Stimulated activated CD4-positive, alpha-beta T cell treated with anti-CD3 and anti-CD28 coated beads, Interleukin-1b, Interleukin-23, amount 100 ng/mL, for 48 hours (primary cell): ENCODE measurements at regions not wholly inside any gene's neighbourhood (a gene's known extent, or its start where the extent isn't known, plus 50 kb on each side); places are given as distances from the start of the nearest gene placed in this dataset.
"Not testable (repeated sequence)": the region's sequence is repeated elsewhere in the genome, so short reads cannot be mapped to it uniquely, and the experiment has no call there.

Experiments
- DNase-seq: peaks from one replicate; pipeline ENCODE4 v3.0.0-alpha.2; 2020

DNA sequence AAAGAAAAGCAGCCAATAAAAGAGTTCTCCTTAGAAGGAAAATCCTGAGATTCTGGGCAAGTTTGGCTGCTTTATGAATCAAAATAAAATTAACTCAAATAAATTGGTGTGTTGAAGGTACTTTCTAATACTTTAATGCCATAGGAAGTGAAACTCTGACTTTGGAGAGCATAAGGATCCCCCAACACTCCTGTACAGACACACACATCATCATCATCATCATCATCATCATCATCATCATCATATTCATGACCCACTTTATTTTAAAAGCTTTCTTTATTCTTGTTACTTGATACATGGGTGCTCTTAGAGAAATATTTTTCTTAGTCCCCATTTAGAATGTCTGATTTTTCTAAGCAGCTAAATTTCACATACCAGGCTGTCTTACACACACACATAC lies 283.1 kb upstream of the CYRIA start:
- DNase-seq: no peak

DNA sequence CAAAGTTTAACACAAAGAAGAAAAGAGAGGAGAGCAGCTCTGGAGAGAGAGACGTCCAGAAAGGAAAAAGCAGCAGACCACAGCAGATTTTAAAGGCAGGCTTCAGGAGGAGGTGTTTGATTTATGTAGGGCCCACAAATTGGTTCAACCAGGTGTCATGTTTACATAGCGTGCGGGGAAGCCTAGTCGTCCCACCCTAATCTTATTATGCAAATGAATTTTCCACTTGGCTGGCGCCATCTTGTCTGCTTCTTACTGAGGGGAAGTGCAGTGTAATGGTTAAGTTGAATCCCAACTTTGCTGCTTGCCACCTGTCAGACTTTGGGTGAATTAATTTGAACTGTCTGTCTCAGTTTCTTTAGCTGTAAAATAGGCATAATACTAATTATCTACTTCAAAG lies 282.4 kb upstream of the CYRIA start:
- no peak for DNase-seq

DNA sequence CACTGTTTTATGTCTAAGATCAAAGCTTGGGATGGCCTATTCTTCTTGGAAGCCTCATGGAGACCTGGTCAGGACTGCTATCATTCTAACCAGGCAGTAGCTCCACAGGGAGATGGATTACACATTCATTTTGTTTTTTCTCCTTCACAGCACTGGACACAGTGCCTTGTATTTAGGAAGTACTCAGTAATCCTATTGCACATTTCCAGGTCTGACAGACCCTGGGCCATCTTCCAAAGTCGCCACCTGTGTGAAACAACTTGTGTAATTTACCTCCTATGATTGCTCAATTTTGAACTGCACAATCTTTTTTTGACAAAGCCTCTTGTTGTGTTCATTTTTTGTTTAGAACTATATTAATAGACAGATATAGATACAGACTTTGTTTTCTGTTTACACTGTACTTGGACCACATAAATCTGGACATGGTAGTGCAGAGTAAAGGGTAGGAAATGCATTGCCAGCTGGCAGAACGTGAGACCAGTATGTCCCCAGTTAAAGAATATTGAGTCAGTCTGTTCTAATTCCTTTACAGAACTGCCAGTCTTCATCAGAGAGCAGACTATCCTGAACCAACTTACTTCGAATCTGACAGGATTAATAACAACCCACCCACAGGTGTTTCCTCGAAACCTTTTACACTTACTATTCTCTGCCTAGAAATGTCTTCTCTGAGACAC lies 277.8 kb upstream of the CYRIA start:
- no peak for DNase-seq

DNA sequence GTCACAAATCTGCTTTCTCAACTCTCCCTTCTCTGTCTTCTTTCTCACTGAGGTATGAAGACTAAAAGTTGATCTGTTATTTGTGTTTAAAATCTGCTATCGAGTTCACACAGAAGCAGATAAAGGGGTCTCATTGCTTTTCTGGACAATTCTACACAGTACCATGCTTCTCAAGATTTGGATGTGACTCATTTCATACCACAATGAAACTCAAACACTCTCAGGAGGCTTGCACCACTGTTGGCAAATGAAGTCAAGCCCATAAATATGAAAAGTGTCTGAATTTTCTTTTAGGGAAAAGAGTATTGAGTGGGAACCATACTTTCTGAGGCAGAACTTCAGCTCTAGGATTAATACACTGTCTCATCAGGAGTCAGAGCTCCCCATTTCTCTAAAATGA lies 274.6 kb upstream of the CYRIA start:
- DNase-seq: no peak

DNA sequence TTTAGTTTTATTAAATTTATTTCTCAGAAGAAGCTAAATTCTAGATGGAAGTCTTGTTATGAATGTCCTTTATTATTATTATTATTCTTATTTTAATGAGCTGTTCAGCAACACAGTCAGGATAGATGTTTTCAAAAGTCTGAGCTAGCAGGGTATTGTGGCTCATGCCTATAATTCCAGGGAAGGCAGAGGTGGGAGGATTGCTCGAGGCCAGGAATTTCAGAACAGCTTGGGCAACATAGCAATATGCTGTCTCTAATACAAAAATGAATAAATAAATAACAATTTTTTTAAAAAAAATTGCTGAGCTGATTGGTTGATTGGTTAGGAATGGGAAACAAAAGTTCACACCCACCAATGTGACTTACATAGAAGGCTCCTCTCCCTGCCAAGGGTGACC lies 274.1 kb upstream of the CYRIA start:
- DNase-seq: no peak

DNA sequence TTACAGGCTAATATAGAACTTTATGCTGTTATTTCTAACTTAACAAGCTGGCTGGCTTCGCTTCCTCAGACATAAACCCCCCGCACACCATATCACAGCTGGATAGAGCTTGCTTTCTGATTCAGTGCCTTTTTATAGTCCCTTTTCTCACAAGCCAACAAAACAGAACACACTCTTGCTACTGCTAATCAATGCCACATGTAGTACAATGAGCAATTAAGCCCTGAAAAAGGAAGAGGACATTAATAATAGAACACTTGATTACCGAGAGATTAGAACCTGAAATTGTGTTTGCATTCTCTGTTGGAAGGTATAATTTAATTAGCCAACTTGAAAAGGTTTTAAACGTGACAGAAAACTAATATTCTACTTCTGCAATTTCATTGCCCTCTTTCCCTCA lies 267.7 kb upstream of the CYRIA start:
- DNase-seq: no peak

DNA sequence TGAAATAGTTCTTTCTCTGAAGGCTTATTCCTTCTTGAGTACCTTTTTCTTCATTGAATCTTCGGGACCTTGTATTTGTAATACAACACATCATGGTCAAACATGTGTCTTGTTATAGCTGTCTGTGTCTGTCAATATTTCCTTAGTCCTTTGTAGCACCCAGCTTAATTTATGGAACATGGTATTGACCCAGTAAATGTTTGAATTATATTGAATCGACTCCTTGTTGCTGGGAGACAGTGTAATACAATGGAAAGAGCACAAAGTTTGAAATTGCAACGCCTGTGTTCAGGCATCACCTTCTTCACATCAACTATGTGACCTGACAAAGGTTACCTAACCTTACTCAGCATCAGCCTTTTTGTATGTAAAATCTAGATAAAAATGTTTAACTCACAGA lies 267.2 kb upstream of the CYRIA start:
- no peak for DNase-seq

DNA sequence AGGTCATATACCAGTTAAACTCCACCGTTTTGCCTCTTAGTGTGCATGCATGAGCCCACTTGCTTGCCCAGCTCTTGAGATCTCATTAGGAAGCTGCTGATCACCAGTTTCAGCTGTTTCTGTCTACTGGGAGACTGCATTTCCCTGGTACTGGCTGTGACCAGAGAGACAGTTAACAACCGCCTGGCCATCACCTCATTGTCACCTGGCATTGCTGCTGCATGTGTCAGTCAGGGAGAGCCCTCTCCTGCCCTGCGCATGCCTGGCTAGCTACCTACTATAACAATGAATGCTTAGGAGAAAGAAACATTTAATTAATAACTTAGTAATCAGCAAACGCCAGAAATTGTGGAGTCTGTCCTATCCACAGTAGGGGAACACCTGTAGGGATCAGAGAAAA lies 265.8 kb upstream of the CYRIA start:
- no peak for DNase-seq

DNA sequence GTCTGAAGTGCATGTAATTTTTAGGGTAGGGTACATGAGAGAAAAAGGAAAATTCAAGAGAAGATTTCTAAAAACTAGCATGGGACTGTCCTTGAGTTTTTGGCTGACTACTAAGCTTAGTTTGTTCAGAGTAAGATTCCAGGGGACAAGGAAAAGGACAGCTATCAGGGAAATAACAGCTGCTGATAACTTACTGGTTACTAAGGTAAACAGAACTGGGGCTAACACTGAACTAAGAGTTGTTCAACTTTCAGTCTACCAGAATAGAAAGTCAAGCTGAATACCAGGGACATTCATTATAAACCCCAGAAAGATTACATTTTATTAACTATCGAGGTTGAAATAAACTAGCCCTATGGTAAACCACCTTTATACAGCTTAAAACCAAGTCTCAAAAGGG lies 261.8 kb upstream of the CYRIA start:
- no peak for DNase-seq

DNA sequence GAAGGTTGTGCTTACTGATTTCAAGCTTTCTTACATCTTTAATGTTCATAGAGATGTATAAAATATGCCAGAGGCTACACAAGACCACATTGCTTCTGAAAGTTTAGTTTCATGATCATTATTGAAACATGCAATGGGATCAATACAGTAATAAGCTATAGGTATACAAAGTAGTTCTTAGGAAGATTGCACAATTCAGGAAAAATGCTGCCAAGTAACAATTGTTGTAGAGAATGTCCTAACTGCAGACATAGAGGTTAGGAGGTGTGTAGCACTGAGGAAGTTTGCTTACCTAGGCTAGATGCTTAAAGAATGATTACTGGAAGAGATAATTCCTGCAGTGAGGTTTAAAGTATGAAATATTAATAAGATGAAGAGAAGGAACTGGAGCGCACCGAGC lies 259.5 kb upstream of the CYRIA start:
- DNase-seq: no peak

DNA sequence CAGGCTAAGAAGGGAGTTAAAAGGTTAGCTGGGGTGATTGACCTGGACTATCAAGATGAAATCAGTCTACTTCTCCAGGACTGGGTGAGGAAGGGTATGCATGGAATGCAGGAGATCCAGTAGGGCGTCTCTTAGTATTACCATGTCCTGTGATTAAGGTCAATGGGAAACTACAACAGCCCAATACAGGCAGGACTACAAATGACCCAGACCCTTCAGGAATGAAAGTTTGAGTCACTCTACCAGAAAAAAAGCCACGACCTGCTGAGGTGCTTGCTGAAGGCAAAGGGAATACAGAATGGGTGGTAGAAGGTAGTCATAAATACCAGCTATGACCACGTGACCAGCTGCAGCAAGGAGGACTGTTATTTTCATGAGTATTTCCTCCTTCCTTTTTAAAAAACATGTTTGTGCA lies 249.7 kb upstream of the CYRIA start:
- DNase-seq: not testable (repeated sequence)

DNA sequence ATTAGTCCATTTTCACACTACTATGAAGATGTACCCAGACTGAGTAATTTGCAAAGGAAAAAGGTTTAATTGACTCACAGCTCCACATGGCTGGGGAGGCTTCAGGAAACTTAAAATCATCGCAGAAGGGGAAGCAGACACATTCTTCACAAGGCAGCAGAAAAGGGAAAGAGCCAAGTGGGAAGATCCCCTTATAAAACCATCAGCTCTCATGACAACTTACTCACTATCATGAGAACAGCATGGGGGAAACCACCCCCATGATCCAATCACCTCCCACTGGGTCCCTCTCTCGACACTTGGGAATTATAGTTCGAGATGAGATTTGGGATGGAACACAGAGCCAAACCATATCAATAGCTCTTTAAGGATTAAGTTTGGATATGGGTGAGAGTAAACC lies 246.1 kb upstream of the CYRIA start:
- no peak for DNase-seq

DNA sequence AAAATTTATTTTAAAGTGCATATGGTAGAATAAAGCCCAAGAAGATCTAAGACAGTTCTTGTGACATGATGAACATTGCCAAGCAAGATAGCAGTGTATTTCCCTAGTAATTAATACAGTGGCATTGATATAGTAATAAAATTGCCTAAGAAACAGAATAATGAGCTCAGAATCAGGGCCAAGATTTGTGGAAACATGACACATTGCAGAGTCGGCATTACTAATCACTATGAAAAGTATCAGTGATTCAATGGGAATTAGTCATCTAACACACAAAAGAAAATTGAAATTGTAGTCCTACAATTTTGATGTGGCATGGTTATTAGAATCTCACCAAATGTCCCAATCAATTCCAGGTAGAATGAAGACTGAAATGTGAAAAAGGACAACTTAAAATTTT lies 243.0 kb upstream of the CYRIA start:
- DNase-seq: no peak

DNA sequence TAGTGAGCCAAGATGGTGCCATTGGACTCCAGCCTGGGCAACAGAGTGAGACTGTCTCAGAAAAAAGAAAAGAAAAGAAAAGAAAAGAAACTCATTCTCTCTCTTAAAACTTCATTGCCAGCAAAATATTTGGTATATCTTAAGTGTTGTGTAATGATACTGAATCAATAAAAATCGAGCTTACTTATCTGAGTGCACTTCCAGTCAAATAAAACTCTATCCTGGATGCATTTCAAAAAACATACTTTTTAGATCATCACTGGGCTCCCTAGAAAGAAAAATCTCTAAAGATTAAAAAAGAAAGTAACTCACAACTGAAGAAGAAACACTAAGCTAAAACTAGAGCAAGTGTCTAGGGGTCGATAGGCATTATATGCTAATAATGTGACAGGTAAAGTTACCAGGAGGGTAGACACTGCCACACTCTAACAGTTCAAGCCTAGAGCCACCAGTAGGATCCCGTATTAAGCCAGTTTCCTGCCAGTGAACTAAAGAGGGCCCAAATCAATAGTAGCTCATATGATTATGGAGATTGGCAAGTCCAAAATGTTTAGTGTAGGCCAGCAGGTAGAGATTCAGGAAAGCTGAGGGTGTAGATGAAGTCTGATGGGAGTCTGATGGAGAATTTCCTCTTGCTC lies 242.1 kb upstream of the CYRIA start:
- DNase-seq: no peak

DNA sequence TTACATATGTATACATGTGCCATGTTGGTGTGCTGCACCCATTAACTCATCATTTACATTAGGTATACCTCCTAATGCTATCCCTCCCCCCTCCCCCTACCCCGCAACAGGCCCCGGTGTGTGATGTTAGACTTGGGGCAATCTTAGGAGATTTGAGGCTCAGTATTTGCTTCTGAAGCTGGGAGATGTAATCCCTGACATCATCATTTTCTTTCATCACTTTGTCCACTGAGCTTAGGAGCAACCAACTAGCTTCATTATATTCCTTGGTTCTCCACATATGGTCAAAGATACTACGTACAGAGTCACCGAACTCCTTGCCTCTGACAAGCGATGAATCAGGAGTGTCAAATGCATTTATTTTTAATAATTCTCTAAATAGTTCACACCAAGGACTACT lies 239.7 kb upstream of the CYRIA start:
- DNase-seq: not testable (repeated sequence)

DNA sequence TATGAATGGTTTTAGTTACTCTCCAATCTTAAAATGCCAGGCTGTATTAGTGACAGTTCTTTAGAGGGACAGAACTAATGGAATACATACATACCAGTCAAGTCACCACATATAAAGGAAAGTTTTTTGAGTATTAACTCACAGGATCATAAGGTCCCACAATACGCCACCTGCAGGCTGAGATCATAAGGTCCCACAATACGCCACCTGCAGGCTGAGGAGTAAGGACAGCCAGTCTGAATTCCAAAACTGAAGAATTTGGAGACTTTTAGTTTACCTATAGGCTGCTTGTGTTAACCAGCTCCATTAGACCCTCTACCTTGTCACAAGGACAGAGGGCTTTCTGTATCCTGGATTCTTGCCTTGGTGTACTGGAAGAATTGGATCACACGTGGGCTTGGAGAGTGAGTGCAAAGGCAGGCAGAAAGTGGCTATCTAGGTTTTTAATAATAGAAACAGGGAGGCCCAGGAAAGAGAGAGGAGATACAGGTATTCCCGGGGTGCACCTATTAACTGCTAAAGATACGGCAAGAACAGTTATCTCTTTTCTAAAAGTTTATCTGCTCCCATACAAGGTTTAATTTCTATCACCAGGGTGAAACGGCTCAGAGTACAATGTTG lies 234.9 kb upstream of the CYRIA start:
- no peak for DNase-seq

DNA sequence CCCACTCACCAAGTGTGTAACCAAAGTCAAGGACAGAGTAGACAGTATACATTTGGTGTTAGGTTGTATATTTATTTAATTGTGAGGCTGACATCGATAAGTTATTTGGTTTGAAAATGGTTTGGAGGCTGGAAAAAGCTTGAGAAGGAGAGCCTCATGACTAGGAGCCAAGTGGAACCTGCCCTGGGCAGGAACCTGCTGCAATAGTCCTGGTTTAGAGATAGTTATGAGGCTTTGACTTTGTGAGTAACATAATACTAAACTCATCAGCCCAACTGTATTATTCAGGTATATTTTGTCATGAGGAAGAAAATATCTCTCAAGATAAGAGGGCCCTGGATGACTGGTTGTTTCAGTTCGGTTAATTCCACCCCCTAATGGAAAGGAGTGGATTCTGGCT lies 234.3 kb upstream of the CYRIA start:
- no peak for DNase-seq

DNA sequence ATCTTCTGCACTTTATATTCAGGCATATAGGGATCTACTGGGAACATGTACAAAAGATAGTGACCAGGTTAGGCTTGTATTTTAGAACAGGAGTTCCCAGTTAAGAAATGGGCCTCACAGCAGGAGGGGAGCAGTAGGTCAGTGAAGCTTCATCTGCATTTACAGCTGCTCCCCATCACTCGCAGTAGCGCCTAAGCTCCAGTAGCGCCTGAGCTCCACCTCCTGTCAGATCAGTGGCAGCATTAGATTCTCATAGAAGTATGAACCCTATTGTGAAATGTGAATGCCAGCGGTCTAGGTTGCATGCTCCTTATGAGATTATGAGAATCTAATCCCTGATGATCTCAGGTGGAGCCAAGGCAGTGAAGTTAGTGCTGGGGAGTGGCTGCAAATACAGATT lies 224.4 kb upstream of the CYRIA start:
- DNase-seq: no peak

DNA sequence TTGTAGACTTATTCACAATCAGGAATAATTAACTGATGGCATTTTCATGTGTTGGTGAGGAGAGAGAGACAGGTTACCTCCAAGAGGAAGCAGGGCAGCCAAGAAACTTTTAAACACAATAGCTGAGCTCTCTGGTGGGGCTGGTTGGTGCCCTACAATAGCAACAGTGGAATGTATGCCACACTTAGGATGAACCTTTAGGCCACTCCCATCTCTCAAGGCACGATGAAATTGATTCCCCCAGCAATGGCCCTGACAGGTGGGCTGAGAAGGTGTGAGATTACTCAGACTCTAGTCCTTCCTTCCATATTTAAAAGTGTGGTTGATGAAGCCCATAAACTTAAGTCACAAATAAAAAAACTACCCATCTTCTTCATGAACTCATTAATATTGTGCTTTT lies 219.4 kb upstream of the CYRIA start:
- DNase-seq: no peak

DNA sequence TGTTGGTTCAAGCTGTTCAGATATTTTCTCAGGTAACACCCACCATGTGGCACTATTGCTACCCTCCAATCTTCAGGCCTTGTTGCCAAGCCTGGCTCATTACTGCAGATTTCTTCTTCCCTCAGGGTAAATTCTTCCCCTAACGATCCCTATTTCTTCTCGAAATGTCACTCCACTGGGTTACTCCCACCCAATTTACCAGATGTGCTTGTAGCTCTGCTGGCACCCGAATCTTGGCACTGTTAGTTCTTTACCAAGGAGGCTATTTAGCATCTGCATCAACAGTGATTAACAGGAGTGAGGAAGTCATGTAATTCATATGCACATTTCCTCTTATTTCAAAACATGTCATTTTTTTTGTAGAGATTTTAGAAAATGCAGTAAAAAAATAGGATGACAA lies 217.1 kb upstream of the CYRIA start:
- no peak for DNase-seq

DNA sequence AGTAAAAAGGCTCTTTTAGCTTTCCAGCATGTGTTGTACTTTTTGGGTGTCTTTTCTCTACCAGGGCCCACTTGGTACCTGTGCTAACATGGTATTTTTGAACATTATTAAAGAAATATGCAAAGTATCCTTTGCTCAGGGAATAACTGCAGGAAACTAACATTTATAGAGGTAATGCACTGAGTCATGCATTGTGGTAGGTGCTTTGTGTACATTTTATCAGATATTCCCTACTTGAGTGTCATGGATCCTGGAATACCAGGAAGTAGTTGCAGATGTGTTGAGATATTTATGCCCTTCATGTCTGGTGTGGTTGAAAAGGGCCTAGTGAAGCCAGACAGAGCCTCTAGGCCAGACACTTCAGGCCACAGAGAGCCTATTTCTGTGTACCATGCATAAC lies 215.5 kb upstream of the CYRIA start:
- DNase-seq: no peak

DNA sequence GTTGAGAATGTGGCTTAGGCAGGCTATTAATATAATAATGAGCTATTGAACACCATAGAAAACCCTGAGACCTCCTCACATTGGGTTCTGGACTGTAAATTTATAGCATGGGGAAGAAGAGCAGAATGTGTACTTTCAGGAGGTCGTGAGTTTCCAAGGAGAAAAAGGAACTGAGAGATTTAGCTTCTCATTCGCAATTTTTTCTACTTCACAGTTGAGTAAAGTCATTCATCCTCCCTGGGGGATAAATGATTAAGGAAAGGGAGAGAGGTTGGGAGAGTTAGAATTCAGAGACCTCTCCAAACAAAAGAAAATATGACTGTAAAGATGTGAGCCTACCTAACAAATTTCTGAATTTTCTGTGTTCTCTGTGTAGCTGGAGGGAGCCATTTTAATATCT lies 205.8 kb upstream of the CYRIA start:
- no peak for DNase-seq

DNA sequence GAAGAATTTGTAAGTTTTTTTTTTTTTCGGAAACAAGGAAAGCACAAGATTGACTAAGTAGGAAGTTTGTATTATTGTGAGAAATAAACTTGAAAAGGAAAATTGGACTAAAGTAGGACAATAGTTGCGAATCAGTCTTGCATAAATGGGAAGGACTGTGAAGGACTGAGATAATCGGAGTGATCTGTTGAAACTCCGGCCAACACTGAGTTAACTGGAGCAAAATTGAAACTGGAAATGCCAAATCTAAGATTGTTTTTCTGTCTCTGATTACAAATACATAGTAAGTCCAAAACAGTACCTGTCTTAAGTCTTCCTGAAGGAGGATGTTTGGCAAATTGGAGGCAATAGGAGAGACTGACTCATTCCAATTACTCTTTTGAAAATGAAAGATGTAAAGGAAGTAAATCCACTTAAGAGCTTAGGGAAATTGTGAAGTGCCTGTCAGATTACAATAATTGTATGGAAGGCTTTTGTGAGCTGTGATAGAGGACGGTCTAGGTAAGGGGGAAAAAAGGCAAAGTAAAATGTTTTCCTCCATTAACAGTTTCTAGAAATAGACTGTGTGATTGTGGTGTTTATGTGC lies 204.9 kb upstream of the CYRIA start:
- DNase-seq: no peak

DNA sequence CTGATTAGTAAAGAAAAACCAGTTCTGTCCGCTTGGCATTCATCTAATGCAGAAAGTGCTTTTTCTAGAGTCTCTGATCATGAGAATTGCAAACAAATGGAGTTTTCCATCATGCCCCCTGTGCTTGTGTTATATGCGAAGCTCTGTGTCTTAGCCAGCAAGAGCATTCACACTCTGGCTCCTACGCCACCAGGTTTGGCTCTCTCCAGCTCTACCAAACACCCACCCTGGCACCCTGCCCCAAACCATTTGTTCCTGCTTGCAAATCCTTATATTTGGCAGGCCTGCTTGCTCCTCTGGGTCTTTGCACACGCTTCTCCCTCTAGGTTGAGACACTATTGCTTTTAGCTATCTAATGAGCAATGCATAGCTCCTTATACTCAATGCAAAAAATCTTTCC lies 204.1 kb upstream of the CYRIA start:
- no peak for DNase-seq
